ENCODE measurements at regions not wholly inside any gene's neighbourhood (a gene's known extent, or its start where the extent isn't known, plus 50 kb on each side); places are given as distances from the start of the nearest gene placed in this dataset.

DNA sequence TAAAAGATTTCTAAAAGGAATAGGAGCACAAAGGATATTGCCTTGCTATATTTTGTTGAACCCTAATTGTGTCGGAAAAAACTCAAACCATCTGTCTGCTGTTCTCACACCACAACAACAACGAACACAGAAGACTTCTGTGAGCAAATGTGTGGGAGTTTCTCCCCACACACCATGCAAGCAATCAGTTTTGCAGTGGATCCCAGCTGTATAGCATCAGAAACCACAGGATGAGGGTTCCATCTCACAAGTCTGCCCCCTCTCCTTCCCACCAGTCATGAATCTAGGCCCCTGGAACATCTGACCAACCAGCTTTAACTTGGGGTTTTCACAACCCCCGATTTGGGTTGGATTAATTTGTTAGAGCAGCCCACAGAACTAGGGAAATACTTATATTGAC lies 91.3 kb upstream of the SLC4A7 start:
- ATAC-seq (no peak), DNase-seq (ENCODE audit: low spot score) (no peak), FAIRE-seq (no peak)
- Histone ChIP-seq H3K4me3 (replicated peaks in 1 of 3; ENCODE audit: insufficient read depth in 1 of 3, low read depth in 2 of 3, low read length in 3 of 3) (no peak overlapping the region), H3K27me3 (ENCODE audit: control insufficient read depth in 1 of 2, insufficient read depth in 2 of 2, low read length in 2 of 2) (no peaks in the 10 kb centered on the region), H3K4me2 (ENCODE audit: low read depth, low read length) (no peak overlapping the region), H4K20me1 (ENCODE audit: insufficient read depth, low read length) (no peaks in the 10 kb centered on the region), H3K36me3 (replicated peaks in 1 of 2; ENCODE audit: control insufficient read depth in 1 of 2, insufficient read depth in 2 of 2, low read length in 2 of 2) (no peaks in the 10 kb centered on the region), H2AFZ (ENCODE audit: low read length) (no peak overlapping the region), H3K9me3 (ENCODE audit: low read length) (no peaks in the 10 kb centered on the region), H3K9ac (ENCODE audit: insufficient read depth, low read depth, low read length) (no peak overlapping the region), H3K4me1 (ENCODE audit: insufficient read depth, low read length) (peaks cover 16% of the 10 kb centered on the region), H3K79me2 (ENCODE audit: insufficient read depth, low read length) (no peaks in the 10 kb centered on the region), H3K27ac (ENCODE audit: extremely low read length, insufficient read depth, low read length) (no peak overlapping the region)
- ChIA-PET CTCF (ENCODE audit: low intra/inter-chr PET ratio, low total read pairs) (no interaction called here), POLR2A (no interaction called here)
- intact Hi-C loops (cut with micrococcal nuclease; ENCODE audit: unreplicated experiment) (no loop called here), in situ Hi-C loops (cut with HindIII; ENCODE audit: extremely low pct_ligation_motif_present, low pct_unique_long_range_greater_than_20kb) (no loop called here)
- BruUV-seq (replicated peaks) = no TSS peak
- 21% methylated on average over 3 of the region's 3 CpGs for WGBS (ENCODE audit: low lambda C conversion rate)
- TF ChIP-seq PRPF4 (IDR thresholded peaks at IDR 0.05; ENCODE audit: low read depth, low read length, poor library complexity, severe bottlenecking) (no peak), ATAD3A (CRISPR knock-in tag; IDR thresholded peaks at IDR 0.05) (no peak), ZSCAN20 (CRISPR knock-in tag; IDR thresholded peaks at IDR 0.05; ENCODE audit: borderline replicate concordance) (no peak), JDP2 (CRISPR knock-in tag; IDR thresholded peaks at IDR 0.05; ENCODE audit: borderline replicate concordance) (no peak), MAFF (IDR thresholded peaks at IDR 0.05; ENCODE audit: low read depth, low read length) (no peak), ARNT2 (CRISPR knock-in tag; IDR thresholded peaks at IDR 0.05; ENCODE audit: low read depth) (no peak), GTF3A (CRISPR knock-in tag; conservative IDR thresholded peaks at IDR 0.05) (no peak), ZNF3 (CRISPR knock-in tag; IDR thresholded peaks at IDR 0.05) (no peak), HDAC6 (IDR thresholded peaks at IDR 0.05; ENCODE audit: low read depth, low read length) (no peak), HOXA5 (CRISPR knock-in tag; IDR thresholded peaks at IDR 0.05) (no peak)
- TF ChIP-seq, protein P1, sequence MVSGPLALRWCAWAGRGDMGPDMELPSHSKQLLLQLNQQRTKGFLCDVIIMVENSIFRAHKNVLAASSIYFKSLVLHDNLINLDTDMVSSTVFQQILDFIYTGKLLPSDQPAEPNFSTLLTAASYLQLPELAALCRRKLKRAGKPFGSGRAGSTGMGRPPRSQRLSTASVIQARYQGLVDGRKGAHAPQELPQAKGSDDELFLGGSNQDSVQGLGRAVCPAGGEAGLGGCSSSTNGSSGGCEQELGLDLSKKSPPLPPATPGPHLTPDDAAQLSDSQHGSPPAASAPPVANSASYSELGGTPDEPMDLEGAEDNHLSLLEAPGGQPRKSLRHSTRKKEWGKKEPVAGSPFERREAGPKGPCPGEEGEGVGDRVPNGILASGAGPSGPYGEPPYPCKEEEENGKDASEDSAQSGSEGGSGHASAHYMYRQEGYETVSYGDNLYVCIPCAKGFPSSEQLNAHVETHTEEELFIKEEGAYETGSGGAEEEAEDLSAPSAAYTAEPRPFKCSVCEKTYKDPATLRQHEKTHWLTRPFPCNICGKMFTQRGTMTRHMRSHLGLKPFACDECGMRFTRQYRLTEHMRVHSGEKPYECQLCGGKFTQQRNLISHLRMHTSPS (CRISPR knock-in tag; IDR thresholded peaks at IDR 0.05; ENCODE audit: low read depth) = no peak
- TF ChIP-seq, protein P2, sequence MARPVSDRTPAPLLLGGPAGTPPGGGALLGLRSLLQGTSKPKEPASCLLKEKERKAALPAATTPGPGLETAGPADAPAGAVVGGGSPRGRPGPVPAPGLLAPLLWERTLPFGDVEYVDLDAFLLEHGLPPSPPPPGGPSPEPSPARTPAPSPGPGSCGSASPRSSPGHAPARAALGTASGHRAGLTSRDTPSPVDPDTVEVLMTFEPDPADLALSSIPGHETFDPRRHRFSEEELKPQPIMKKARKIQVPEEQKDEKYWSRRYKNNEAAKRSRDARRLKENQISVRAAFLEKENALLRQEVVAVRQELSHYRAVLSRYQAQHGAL (CRISPR knock-in tag; IDR thresholded peaks at IDR 0.05; ENCODE audit: not compliant biosample characterization) = no peak
- TF ChIP-seq, protein P3, sequence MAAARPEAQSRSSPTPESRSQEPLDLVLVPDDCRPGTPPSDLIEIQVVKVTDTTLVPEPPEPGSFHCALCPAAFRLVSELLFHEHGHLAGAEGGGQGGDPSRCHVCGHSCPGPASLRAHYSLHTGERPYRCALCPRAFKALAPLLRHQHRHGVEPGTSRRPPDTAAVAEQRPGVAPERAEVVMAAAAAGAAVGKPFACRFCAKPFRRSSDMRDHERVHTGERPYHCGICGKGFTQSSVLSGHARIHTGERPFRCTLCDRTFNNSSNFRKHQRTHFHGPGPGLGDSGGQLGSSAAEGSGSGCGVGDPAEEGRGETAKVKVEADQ (CRISPR knock-in tag; IDR thresholded peaks at IDR 0.05; ENCODE audit: borderline replicate concordance) = no peak
- TF ChIP-seq, protein P4, sequence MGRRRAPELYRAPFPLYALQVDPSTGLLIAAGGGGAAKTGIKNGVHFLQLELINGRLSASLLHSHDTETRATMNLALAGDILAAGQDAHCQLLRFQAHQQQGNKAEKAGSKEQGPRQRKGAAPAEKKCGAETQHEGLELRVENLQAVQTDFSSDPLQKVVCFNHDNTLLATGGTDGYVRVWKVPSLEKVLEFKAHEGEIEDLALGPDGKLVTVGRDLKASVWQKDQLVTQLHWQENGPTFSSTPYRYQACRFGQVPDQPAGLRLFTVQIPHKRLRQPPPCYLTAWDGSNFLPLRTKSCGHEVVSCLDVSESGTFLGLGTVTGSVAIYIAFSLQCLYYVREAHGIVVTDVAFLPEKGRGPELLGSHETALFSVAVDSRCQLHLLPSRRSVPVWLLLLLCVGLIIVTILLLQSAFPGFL (CRISPR knock-in tag; IDR thresholded peaks at IDR 0.05) = no peak
